ENCODE measurements at regions not wholly inside any gene's neighbourhood (a gene's known extent, or its start where the extent isn't known, plus 50 kb on each side); places are given as distances from the start of the nearest gene placed in this dataset.

GRCh38 chr1:117267232-117267774 lies 56.6 kb upstream of the VTCN1 start:
- no peak overlapping the region for H3K4me3 ChIP-seq (ENCODE audit: low read depth, low read length)
- DNase-seq (ENCODE audit: low read depth) = no peak
- TF ChIP-seq POLR2A (IDR thresholded peaks at IDR 0.05; ENCODE audit: extremely low read depth, insufficient read length) (no peak), MYC (IDR thresholded peaks at IDR 0.05; ENCODE audit: low read depth, low read length) (no peak)
- TF ChIP-seq, protein P1, sequence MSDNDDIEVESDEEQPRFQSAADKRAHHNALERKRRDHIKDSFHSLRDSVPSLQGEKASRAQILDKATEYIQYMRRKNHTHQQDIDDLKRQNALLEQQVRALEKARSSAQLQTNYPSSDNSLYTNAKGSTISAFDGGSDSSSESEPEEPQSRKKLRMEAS (IDR thresholded peaks at IDR 0.05; ENCODE audit: low read depth, low read length) = no peak
- TF ChIP-seq, protein P2, sequence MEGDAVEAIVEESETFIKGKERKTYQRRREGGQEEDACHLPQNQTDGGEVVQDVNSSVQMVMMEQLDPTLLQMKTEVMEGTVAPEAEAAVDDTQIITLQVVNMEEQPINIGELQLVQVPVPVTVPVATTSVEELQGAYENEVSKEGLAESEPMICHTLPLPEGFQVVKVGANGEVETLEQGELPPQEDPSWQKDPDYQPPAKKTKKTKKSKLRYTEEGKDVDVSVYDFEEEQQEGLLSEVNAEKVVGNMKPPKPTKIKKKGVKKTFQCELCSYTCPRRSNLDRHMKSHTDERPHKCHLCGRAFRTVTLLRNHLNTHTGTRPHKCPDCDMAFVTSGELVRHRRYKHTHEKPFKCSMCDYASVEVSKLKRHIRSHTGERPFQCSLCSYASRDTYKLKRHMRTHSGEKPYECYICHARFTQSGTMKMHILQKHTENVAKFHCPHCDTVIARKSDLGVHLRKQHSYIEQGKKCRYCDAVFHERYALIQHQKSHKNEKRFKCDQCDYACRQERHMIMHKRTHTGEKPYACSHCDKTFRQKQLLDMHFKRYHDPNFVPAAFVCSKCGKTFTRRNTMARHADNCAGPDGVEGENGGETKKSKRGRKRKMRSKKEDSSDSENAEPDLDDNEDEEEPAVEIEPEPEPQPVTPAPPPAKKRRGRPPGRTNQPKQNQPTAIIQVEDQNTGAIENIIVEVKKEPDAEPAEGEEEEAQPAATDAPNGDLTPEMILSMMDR (IDR thresholded peaks at IDR 0.05; ENCODE audit: low read depth, low read length) = no peak

GRCh38 chr1:117262976-117263375 lies 52.2 kb upstream of the VTCN1 start:
- no peak for DNase-seq (ENCODE audit: low read depth)
- TF ChIP-seq, protein P1 (IDR thresholded peaks at IDR 0.05; ENCODE audit: low read depth, low read length) = no peak
- TF ChIP-seq POLR2A (IDR thresholded peaks at IDR 0.05; ENCODE audit: extremely low read depth, insufficient read length) = no peak
- TF ChIP-seq MYC (IDR thresholded peaks at IDR 0.05; ENCODE audit: low read depth, low read length) = no peak
- TF ChIP-seq, protein P2 (IDR thresholded peaks at IDR 0.05; ENCODE audit: low read depth, low read length) = no peak
- H3K4me3 ChIP-seq (ENCODE audit: low read depth, low read length) = no peak overlapping the region

- DNase-seq (ENCODE audit: low read depth) = no peak
- no peak overlapping the region for H3K4me3 ChIP-seq (ENCODE audit: low read depth, low read length)
- TF ChIP-seq MYC (IDR thresholded peaks at IDR 0.05; ENCODE audit: low read depth, low read length) (no peak), POLR2A (IDR thresholded peaks at IDR 0.05; ENCODE audit: extremely low read depth, insufficient read length) (no peak)
These were observed 50.7 kb upstream of the VTCN1 start for GRCh38 chr1:117261424-117261785.

DNA sequence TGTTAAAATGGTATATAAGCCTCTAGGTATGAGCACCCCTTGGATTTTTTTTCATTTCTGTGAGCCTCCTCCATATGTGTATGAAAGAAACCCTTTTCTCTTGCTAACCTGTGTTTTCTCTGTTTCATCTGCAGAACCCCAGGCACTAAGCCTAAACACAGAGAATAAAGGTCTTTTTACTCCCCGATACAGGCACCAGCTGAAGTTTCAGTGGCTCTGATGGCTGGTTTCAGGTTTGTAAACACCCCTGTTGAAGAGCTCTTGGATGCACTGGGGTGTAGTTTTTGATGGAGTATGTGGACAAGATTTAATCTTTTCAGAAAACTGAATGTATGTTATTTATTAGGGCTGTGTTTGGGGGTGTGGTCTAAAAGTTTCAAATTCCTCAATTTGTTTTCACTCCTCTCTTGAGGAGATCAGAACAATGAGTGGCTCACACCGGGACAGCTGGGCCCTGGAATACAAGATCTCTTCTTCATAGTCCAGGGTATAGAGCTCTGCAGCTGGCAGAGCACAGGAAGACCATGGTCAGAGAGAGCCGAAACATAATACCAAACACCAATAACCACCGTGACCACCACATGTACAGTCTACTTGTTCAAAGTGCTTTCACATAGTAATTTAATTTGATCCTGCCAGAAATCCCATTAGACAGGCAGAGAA lies 50.2 kb upstream of the VTCN1 start:
- TF ChIP-seq, protein P1 (IDR thresholded peaks at IDR 0.05; ENCODE audit: low read depth, low read length) = no peak
- TF ChIP-seq, protein P2 (IDR thresholded peaks at IDR 0.05; ENCODE audit: low read depth, low read length) = no peak
- TF ChIP-seq MYC (IDR thresholded peaks at IDR 0.05; ENCODE audit: low read depth, low read length) (no peak), POLR2A (IDR thresholded peaks at IDR 0.05; ENCODE audit: extremely low read depth, insufficient read length) (no peak)
- DNase-seq (ENCODE audit: low read depth) = no peak
- no peak overlapping the region for H3K4me3 ChIP-seq (ENCODE audit: low read depth, low read length)

Data from NB4 (cell line).